A673 (cell line): ENCODE measurements at regions not wholly inside any gene's neighbourhood (a gene's known extent, or its start where the extent isn't known, plus 50 kb on each side); places are given as distances from the start of the nearest gene placed in this dataset.

Experiments used
- BruUV-seq: library from RNA; stranded (reverse); fragments of 400-500 nt; replicated peaks from 2 replicates; lab custom pipeline; 2021; lab: Mats Ljungman, UMichigan
- CTCF ChIA-PET: fragments of 300-600 bp; sonication (Branson Sonifier 250); formaldehyde crosslinking; loops from one replicate; lab custom pipeline; 2022; ENCODE audit warnings: antibody characterized with exemption; lab: Charles Lee
- POLR2A ChIA-PET: fragments of 300-600 bp; sonication (Branson Sonifier 250); formaldehyde crosslinking; loops from one replicate; lab custom pipeline; 2022; ENCODE audit warnings: antibody characterized with exemption; ENCODE audit not compliant: low non-redundant PET; lab: Charles Lee
- DNase-seq: peaks from one replicate; pipeline ENCODE4 v3.0.0-alpha.2; 2015; ENCODE audit warnings: low spot score
- H3K27ac ChIP-seq: fragments of 200-600 bp; sonication (generic); 2 replicates; pipeline ENCODE4 v1.5.1; 2016; ENCODE audit warnings: mixed run types, low read depth, mild to moderate bottlenecking, mixed read lengths, antibody characterized with exemption, low read length; ENCODE audit not compliant: poor library complexity, severe bottlenecking
- H3K27me3 ChIP-seq: fragments of 200-600 bp; sonication (generic); replicated peaks from 2 replicates; pipeline ENCODE4 v1.6.1; 2017; ENCODE audit warnings: mixed run types, low read depth, mild to moderate bottlenecking, mixed read lengths, antibody characterized with exemption, low read length; ENCODE audit not compliant: insufficient read depth, poor library complexity
- H3K36me3 ChIP-seq: fragments of 200-600 bp; sonication (generic); 2 replicates; pipeline ENCODE4 v1.6.1; 2016; ENCODE audit warnings: mixed run types, mild to moderate bottlenecking, mixed read lengths, antibody characterized with exemption, low read length; ENCODE audit not compliant: insufficient read depth, poor library complexity, severe bottlenecking
- H3K4me1 ChIP-seq: fragments of 200-600 bp; sonication (generic); 2 replicates; pipeline ENCODE4 v1.6.1; 2017; ENCODE audit warnings: mixed run types, mild to moderate bottlenecking, mixed read lengths, antibody characterized with exemption, low read length; ENCODE audit not compliant: insufficient read depth, poor library complexity, severe bottlenecking
- H3K4me3 ChIP-seq: fragments of 200-600 bp; sonication (generic); 2 replicates; pipeline ENCODE4 v1.5.1; 2016; ENCODE audit warnings: low read depth, mixed run types, mild to moderate bottlenecking, mixed read lengths, low read length; ENCODE audit not compliant: poor library complexity, severe bottlenecking
- H3K9me3 ChIP-seq: fragments of 200-600 bp; sonication (generic); 2 replicates; pipeline ENCODE4 v1.6.1; 2016; ENCODE audit warnings: mixed run types, low read depth, mild to moderate bottlenecking, mixed read lengths, antibody characterized with exemption, low read length; ENCODE audit not compliant: poor library complexity, severe bottlenecking
- EZH2 ChIP-seq: fragments of 200-600 bp; sonication (generic); IDR thresholded peaks from 2 replicates; pipeline ENCODE4 v1.6.1; 2017; ENCODE audit warnings: borderline replicate concordance, low read depth, mild to moderate bottlenecking, mixed read lengths, antibody characterized with exemption, low read length; ENCODE audit not compliant: poor library complexity, severe bottlenecking
- intact Hi-C: fragments of 100-400 bp; cut with micrococcal nuclease; formaldehyde crosslinking; loops from one replicate; pipeline ENCODE4 v1.10.0; 2022; ENCODE audit not compliant: unreplicated experiment
- TF ChIP-seq, protein P1 (sequence below): fragments of 300-800, 200-600 bp; sonication (generic); conservative IDR thresholded peaks from 2 replicates; pipeline ENCODE4 v1.5.1; 2017; ENCODE audit warnings: low read depth, mild to moderate bottlenecking, antibody characterized with exemption, low read length, moderate library complexity, mixed read lengths

DNA sequence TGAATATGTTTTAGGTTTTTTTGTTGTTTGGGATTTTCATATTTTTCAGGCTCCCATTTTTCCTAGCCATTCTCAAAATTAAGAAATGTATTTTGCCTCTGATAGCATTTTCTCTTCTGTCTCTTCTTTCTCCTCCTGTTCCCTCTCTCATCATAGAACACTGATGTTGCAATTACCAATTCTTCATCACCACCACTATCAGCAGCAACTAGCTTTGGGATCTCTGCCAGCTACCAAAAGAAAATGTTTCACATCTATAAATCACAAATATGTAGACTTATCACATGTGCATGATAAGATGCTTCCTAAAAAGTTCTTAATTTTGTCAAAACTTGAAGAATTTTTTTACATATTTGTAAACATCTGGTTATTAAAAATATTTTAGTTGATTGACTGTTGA lies 887.1 kb downstream of the MAT2B start:
- Histone ChIP-seq H3K9me3 (no peaks in the 10 kb centered on the region), H3K4me1 (no peaks in the 10 kb centered on the region), H3K27me3 (peaks cover 12% of the 10 kb centered on the region), H3K36me3 (no peaks in the 10 kb centered on the region), H3K27ac (no peak overlapping the region), H3K4me3 (no peak overlapping the region)
- ChIA-PET POLR2A (no interaction called here), CTCF (no interaction called here)
- no TSS peak for BruUV-seq
- no peak for TF ChIP-seq EZH2
- TF ChIP-seq, protein P1, sequence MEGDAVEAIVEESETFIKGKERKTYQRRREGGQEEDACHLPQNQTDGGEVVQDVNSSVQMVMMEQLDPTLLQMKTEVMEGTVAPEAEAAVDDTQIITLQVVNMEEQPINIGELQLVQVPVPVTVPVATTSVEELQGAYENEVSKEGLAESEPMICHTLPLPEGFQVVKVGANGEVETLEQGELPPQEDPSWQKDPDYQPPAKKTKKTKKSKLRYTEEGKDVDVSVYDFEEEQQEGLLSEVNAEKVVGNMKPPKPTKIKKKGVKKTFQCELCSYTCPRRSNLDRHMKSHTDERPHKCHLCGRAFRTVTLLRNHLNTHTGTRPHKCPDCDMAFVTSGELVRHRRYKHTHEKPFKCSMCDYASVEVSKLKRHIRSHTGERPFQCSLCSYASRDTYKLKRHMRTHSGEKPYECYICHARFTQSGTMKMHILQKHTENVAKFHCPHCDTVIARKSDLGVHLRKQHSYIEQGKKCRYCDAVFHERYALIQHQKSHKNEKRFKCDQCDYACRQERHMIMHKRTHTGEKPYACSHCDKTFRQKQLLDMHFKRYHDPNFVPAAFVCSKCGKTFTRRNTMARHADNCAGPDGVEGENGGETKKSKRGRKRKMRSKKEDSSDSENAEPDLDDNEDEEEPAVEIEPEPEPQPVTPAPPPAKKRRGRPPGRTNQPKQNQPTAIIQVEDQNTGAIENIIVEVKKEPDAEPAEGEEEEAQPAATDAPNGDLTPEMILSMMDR: no peak
- DNase-seq: no peak
- intact Hi-C loops: no loop called here

DNA sequence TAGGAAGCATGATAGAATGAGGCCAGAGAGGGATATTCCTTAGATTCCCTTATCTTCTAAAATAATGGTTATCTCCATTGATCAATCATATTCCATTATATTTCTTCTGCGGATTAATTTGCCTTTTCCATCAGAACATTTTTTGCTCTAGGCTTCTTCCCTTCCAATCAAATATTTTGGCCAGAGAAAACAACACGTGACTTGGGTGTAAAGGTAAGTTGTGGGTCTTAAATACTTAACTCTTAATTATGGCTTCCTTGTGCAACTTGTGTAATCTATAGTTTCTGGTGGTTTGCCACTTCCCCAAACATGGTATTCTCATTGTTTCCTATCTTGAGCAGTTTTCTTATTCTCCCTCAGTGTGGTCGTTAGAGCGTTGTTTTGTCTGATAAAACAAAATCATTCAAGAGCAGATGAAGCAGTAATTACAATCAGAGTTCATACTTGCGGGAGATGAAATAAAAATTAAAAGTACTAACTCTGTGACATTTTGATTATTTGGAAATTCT lies 889.3 kb downstream of the MAT2B start:
- ChIA-PET CTCF (no interaction called here), POLR2A (no interaction called here)
- Histone ChIP-seq H3K9me3 (no peaks in the 10 kb centered on the region), H3K27me3 (peaks cover 12% of the 10 kb centered on the region), H3K4me1 (no peaks in the 10 kb centered on the region), H3K4me3 (no peak overlapping the region), H3K36me3 (no peaks in the 10 kb centered on the region), H3K27ac (no peak overlapping the region)
- DNase-seq: no peak
- intact Hi-C loops: no loop called here
- TF ChIP-seq, protein P1: no peak
- no peak for TF ChIP-seq EZH2
- BruUV-seq: no TSS peak

DNA sequence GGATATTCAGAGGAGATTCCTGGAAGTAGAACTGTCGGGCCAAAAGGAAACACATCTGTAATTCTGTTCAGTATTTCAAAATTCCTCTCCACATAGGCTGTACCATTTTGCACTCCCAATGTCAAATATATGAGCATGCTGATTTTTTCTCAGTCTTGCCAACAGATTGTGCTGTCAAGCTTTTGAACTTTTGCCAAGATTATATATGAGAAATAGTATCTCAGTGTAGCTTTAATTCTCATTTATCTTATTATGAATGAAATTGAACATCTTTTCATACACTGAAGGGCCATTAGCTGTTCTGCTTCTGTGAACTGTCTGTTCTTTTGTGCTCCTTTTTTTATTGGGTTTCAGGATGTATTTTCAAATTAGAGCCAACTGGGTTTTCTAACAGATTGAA lies 907.1 kb downstream of the MAT2B start:
- Histone ChIP-seq H3K27ac (no peak overlapping the region), H3K4me1 (no peaks in the 10 kb centered on the region), H3K4me3 (no peak overlapping the region), H3K9me3 (no peaks in the 10 kb centered on the region), H3K36me3 (no peaks in the 10 kb centered on the region), H3K27me3 (no peaks in the 10 kb centered on the region)
- BruUV-seq: no TSS peak
- intact Hi-C loops: no loop called here
- ChIA-PET CTCF (no interaction called here), POLR2A (no interaction called here)
- TF ChIP-seq EZH2: no peak
- TF ChIP-seq, protein P1: no peak
- DNase-seq: no peak
